K562 (cell line): ENCODE measurements at regions not wholly inside any gene's neighbourhood (a gene's known extent, or its start where the extent isn't known, plus 50 kb on each side); places are given as distances from the start of the nearest gene placed in this dataset.

Experiments used
- ATAC-seq: fragments of 200-7000 bp; cut with Tn5 transposase; 3 replicates; pipeline ENCODE4 v1.9.1; 2020; ENCODE audit warnings: moderate library complexity
- BruUV-seq: library from RNA; stranded (reverse); fragments of 400-500 nt; replicated peaks from 2 replicates; lab custom pipeline; 2021; lab: Mats Ljungman, UMichigan
- CTCF ChIA-PET: fragments of 300-600 bp; formaldehyde crosslinking; extraction: SDS; loops from one replicate; lab custom pipeline; 2021; ENCODE audit warnings: low intra/inter-chr PET ratio; lab: Yijun Ruan, JAX
- POLR2A ChIA-PET: fragments of 300-600, 350-650 bp; sonication (Branson Sonifier 250); formaldehyde crosslinking; extraction: SDS; loops from one replicate; lab custom pipeline; 2021; ENCODE audit warnings: antibody characterized with exemption, inconsistent platforms; lab: Yijun Ruan, JAX
- DNase-seq, 4 experiments: peaks; one replicate each; pipeline versions ENCODE4 v3.0.0 to v3.0.0-alpha.2; 2011 to 2018; ENCODE audit warnings: low spot score in 3 of 4, mixed read lengths in 3 of 4; ENCODE audit errors: extremely low read depth in 1 of 4
- FAIRE-seq: peaks from 2 replicates; lab custom pipeline; 2011; peaks lifted over from hg19 to GRCh38; lab: Jason Lieb, UNC
- H2AFZ ChIP-seq: 2 replicates; pipeline ENCODE4 v1.6.0; 2011; ENCODE audit warnings: low read depth, low read length, control low read depth, inconsistent platforms
- H3K27ac ChIP-seq: fragments of 200-600 bp; 3 replicates; pipeline ENCODE4 v1.8.0; 2011; ENCODE audit warnings: low read depth, mild to moderate bottlenecking, control low read depth, inconsistent platforms, low read length, moderate library complexity, mixed read lengths; ENCODE audit errors: extremely low read depth
- H3K27me3 ChIP-seq, 2 experiments: fragments of 300-600 bp in 1 of 2; 2 replicates in 1 of 2; 3 replicates in 1 of 2; pipeline versions ENCODE4 v1.6.0 to v1.8.0; 2011; ENCODE audit warnings: inconsistent platforms in 2 of 2, low read length in 2 of 2, mild to moderate bottlenecking in 1 of 2, mixed read lengths in 1 of 2, moderate library complexity in 1 of 2; ENCODE audit not compliant: control insufficient read depth in 2 of 2, insufficient read depth in 2 of 2
- H3K36me3 ChIP-seq: fragments of 300-600 bp; 3 replicates; pipeline ENCODE4 v1.8.0; 2011; ENCODE audit warnings: mild to moderate bottlenecking, low read length, inconsistent platforms; ENCODE audit not compliant: control insufficient read depth, insufficient read depth
- H3K4me1 ChIP-seq, 2 experiments: fragments of 200-600 bp in 1 of 2; replicated peaks in 1 of 2; 2 replicates in 1 of 2; 3 replicates in 1 of 2; pipeline versions ENCODE4 v1.5.1 to v1.8.0; 2011; ENCODE audit warnings: inconsistent platforms in 2 of 2, low read length in 2 of 2, mild to moderate bottlenecking in 1 of 2, mixed read lengths in 1 of 2, moderate library complexity in 1 of 2; ENCODE audit not compliant: control insufficient read depth in 2 of 2, insufficient read depth in 2 of 2
- H3K4me2 ChIP-seq: 2 replicates; pipeline ENCODE4 v1.6.1; 2011; ENCODE audit warnings: low read length, control low read depth, inconsistent platforms, mixed read lengths; ENCODE audit not compliant: insufficient read depth
- H3K4me3 ChIP-seq: fragments of 200-600 bp; sonication (generic), shearing (Covaris generic); 2 replicates; pipeline ENCODE4 v1.5.1; 2016; ENCODE audit warnings: control low read depth, inconsistent platforms
- H3K79me2 ChIP-seq: fragments of 200-600 bp; 3 replicates; pipeline ENCODE4 v1.8.0; 2011; ENCODE audit warnings: low read length, inconsistent platforms; ENCODE audit not compliant: control insufficient read depth, insufficient read depth
- H3K9ac ChIP-seq, 2 experiments: 2 replicates each; pipeline versions ENCODE4 v1.6.0 to v1.6.1; 2011; ENCODE audit warnings: low read depth in 2 of 2, low read length in 2 of 2, control low read depth in 1 of 2, inconsistent platforms in 1 of 2, mild to moderate bottlenecking in 1 of 2, mixed read lengths in 1 of 2; ENCODE audit not compliant: insufficient read depth in 1 of 2
- H3K9me1 ChIP-seq: one replicate; pipeline ENCODE4 v1.6.0; 2011; ENCODE audit warnings: inconsistent platforms, mild to moderate bottlenecking, low read length, moderate library complexity; ENCODE audit not compliant: control insufficient read depth, insufficient read depth
- H3K9me3 ChIP-seq: replicated peaks from 2 replicates; pipeline ENCODE4 v1.5.1; 2011; ENCODE audit warnings: low read depth, low read length, inconsistent platforms; ENCODE audit not compliant: control insufficient read depth, insufficient read depth
- H4K20me1 ChIP-seq: replicated peaks from 2 replicates; pipeline ENCODE4 v1.6.1; 2011; ENCODE audit warnings: low read length, inconsistent platforms, mixed read lengths; ENCODE audit not compliant: control insufficient read depth, insufficient read depth
- ASH1L ChIP-seq: fragments of 450-650 bp; IDR thresholded peaks from 2 replicates; pipeline ENCODE4 v1.6.1; 2018; ENCODE audit warnings: borderline replicate concordance, mild to moderate bottlenecking, low read depth; ENCODE audit not compliant: partially characterized antibody
- FOS ChIP-seq: IDR thresholded peaks from 3 replicates; pipeline ENCODE4 v1.6.1; 2011; ENCODE audit not compliant: insufficient read length; ENCODE audit errors: extremely low read depth
- SP1 ChIP-seq: sonication (generic); formaldehyde crosslinking; IDR thresholded peaks from 2 replicates; pipeline ENCODE4 v1.8.1; 2022; ENCODE audit warnings: mild to moderate bottlenecking, missing genetic modification reagents
- TCFL5 ChIP-seq: fragments of 250-450 bp; sonication (Bioruptor Pico); conservative IDR thresholded peaks from 2 replicates; pipeline ENCODE4 v1.6.1; 2021; ENCODE audit warnings: mild to moderate bottlenecking, moderate library complexity, matching md5 sums
- ZNF830 ChIP-seq: fragments of 250-450 bp; sonication (Bioruptor Pico); IDR thresholded peaks from 2 replicates; pipeline ENCODE4 v1.5.0; 2021; ENCODE audit warnings: mild to moderate bottlenecking
- WGBS: fragments of 100-300 bp; shearing (Covaris generic); methylation state at CpG from one replicate; pipeline ENCODE4 v1.1.6; 2016; ENCODE audit warnings: low coverage, mixed read lengths; ENCODE audit not compliant: insufficient coverage; ENCODE audit errors: missing lambda C conversion rate; 5-methylcytosine and 5-hydroxymethylcytosine counted together
- in situ Hi-C: fragments of 300-500 bp; cut with MboI; formaldehyde crosslinking; loops from 4 replicates; pipeline ENCODE4 v1.15.0; 2018; ENCODE audit warnings: inconsistent platforms, mixed read lengths
- intact Hi-C: fragments of 100-400 bp; cut with micrococcal nuclease; formaldehyde crosslinking; loops from 2 replicates; pipeline ENCODE4 v1.14.2; 2022
- TF ChIP-seq, protein P1 (sequence below), 2 experiments: fragments of 200-800 bp in 1 of 2; sonication (Bioruptor generic) in 1 of 2; sonication (generic) in 1 of 2; formaldehyde crosslinking in 1 of 2; IDR thresholded peaks in 1 of 2; conservative IDR thresholded peaks in 1 of 2; 2 replicates each; pipeline versions ENCODE4 v1.5.0 to v1.6.1; 2016 to 2020; ENCODE audit warnings: missing compliant biosample characterization in 1 of 2, missing genetic modification characterization in 1 of 2, missing genetic modification reagents in 1 of 2

DNA sequence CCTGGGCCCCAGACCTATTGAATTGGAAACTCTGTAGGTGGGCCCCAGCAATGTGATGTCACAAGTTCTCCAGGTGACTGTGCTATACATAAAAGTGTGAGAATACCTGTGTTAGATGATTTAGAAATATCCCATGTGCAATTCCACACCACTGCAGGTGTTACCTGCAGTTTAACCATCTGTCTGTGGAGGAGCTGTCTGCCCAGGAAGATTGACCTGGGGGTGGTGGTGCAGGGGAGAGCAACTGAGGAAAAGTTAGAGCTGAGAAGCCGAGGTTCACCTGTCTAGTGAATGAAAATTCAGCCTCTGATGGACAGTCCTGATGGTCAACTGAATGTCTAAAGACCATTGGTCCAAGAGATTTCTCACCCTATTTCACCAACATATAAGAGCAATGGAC is 132.2 kb upstream of the SLC24A5 start (continued):
- TF ChIP-seq SP1 (CRISPR knock-in tag) = no peak
- no peak for TF ChIP-seq ASH1L
- no peak for TF ChIP-seq ZNF830
- TF ChIP-seq, protein P1, sequence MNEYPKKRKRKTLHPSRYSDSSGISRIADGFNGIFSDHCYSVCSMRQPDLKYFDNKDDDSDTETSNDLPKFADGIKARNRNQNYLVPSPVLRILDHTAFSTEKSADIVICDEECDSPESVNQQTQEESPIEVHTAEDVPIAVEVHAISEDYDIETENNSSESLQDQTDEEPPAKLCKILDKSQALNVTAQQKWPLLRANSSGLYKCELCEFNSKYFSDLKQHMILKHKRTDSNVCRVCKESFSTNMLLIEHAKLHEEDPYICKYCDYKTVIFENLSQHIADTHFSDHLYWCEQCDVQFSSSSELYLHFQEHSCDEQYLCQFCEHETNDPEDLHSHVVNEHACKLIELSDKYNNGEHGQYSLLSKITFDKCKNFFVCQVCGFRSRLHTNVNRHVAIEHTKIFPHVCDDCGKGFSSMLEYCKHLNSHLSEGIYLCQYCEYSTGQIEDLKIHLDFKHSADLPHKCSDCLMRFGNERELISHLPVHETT (CRISPR knock-in tag; conservative IDR thresholded peaks at IDR 0.05 in 1 of 2, IDR thresholded peaks at IDR 0.05 in 1 of 2) = no peak
- no peak for TF ChIP-seq FOS

GRCh38 chr15:47990821-47991220 is 130.0 kb upstream of the SLC24A5 start:
- CTCF ChIA-PET = no interaction called here
- H3K4me2 ChIP-seq = no peak overlapping the region
- intact Hi-C loops = no loop called here
- TF ChIP-seq TCFL5 (CRISPR knock-in tag) = no peak
- 0% methylated on average over 2 of the region's 2 CpGs for WGBS
- DNase-seq = no peak
- no peak for ATAC-seq
- H3K4me1 ChIP-seq = no peaks in the 10 kb centered on the region
- no peaks in the 10 kb centered on the region for H3K79me2 ChIP-seq
- H2AFZ ChIP-seq = no peak overlapping the region
- H4K20me1 ChIP-seq = no peaks in the 10 kb centered on the region
- no peak overlapping the region for H3K9ac ChIP-seq
- no peak for FAIRE-seq
- no peak overlapping the region for H3K4me3 ChIP-seq
- BruUV-seq = no TSS peak
- no peaks in the 10 kb centered on the region for H3K9me3 ChIP-seq
- no peaks in the 10 kb centered on the region for H3K9me1 ChIP-seq
- POLR2A ChIA-PET = no interaction called here
- in situ Hi-C loops = no loop called here
- no peak overlapping the region for H3K27ac ChIP-seq
- H3K36me3 ChIP-seq = no peaks in the 10 kb centered on the region
- no peaks in the 10 kb centered on the region for H3K27me3 ChIP-seq
